Karpas-422 (cell line): ENCODE measurements at regions not wholly inside any gene's neighbourhood (a gene's known extent, or its start where the extent isn't known, plus 50 kb on each side); places are given as distances from the start of the nearest gene placed in this dataset.

Experiments
- DNase-seq: peaks from one replicate; pipeline ENCODE4 v3.0.0-alpha.2; 2015
- H2AFZ ChIP-seq: fragments of 200-600 bp; sonication (generic); 2 replicates; pipeline ENCODE4 v1.6.1; 2014; ENCODE audit warnings: antibody characterized with exemption, low read length, mixed read lengths
- H3K27ac ChIP-seq: fragments of 200-600 bp; sonication (generic); 2 replicates; pipeline ENCODE4 v1.5.1; 2014; ENCODE audit warnings: mild to moderate bottlenecking, low read length, moderate library complexity
- H3K27me3 ChIP-seq: fragments of 200-600 bp; sonication (generic); 2 replicates; pipeline ENCODE4 v1.6.1; 2014; ENCODE audit warnings: low read length, mixed read lengths
- H3K36me3 ChIP-seq: fragments of 200-600 bp; sonication (generic); 2 replicates; pipeline ENCODE4 v1.6.1; 2014; ENCODE audit warnings: low read length, mixed read lengths; ENCODE audit not compliant: insufficient read depth
- H3K4me1 ChIP-seq: fragments of 200-600 bp; sonication (generic); 2 replicates; pipeline ENCODE4 v1.6.1; 2014; ENCODE audit warnings: mild to moderate bottlenecking, low read length, mixed read lengths
- H3K4me2 ChIP-seq: fragments of 200-600 bp; sonication (generic); 2 replicates; pipeline ENCODE4 v1.6.1; 2014; ENCODE audit warnings: low read length, low read depth, mild to moderate bottlenecking; ENCODE audit not compliant: poor library complexity, severe bottlenecking
- H3K4me3 ChIP-seq: fragments of 200-600 bp; sonication (generic); 2 replicates; pipeline ENCODE4 v1.5.1; 2014; ENCODE audit warnings: mild to moderate bottlenecking, antibody characterized with exemption, low read length, mixed read lengths
- H3K79me2 ChIP-seq: fragments of 200-600 bp; sonication (generic); 2 replicates; pipeline ENCODE4 v1.6.1; 2014; ENCODE audit warnings: mild to moderate bottlenecking, low read length, mixed read lengths
- H3K9ac ChIP-seq: fragments of 200-600 bp; sonication (generic); 2 replicates; pipeline ENCODE4 v1.6.0; 2014; ENCODE audit warnings: low read length
- H3K9me2 ChIP-seq: fragments of 200-600 bp; sonication (generic), shearing (Covaris generic); replicated peaks from 2 replicates; pipeline ENCODE4 v1.6.0; 2014; ENCODE audit warnings: mild to moderate bottlenecking, low read length, moderate library complexity; ENCODE audit not compliant: insufficient read depth
- H3K9me3 ChIP-seq: fragments of 300-700, 200-600 bp; sonication (generic); 2 replicates; pipeline ENCODE4 v1.6.1; 2014; ENCODE audit warnings: low read length, mixed read lengths
- H4K20me1 ChIP-seq: fragments of 200-600 bp; sonication (generic); 2 replicates; pipeline ENCODE4 v1.6.1; 2014; ENCODE audit warnings: mild to moderate bottlenecking, antibody characterized with exemption, low read length, low read depth; ENCODE audit not compliant: insufficient read depth

DNA sequence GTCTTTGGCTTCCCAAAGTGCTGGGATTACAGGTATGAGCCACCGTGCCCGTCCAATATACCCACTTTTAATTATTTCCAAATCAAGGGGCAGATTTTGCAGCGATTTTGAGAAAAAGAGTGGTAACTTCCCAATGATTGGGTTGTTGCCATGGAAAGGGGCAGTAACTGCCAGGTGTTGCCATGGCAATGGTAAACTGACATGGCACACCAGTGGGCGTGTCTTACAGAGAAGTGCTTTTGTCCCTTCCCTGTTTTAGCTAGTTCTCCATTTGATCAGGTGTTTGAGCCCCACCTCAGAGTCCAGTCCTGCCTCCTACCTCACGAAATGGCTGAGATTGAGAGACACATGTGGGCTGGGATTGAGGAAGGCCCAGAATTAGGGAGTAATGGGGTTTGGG is 86.3 kb upstream of the IER5L start:
- Histone ChIP-seq H3K36me3 (no peaks in the 10 kb centered on the region), H3K9me3 (no peaks in the 10 kb centered on the region), H3K27ac (no peak overlapping the region), H3K9ac (no peak overlapping the region), H3K4me1 (no peaks in the 10 kb centered on the region), H2AFZ (no peak overlapping the region), H3K4me3 (no peak overlapping the region), H3K27me3 (no peaks in the 10 kb centered on the region), H3K4me2 (no peak overlapping the region), H3K9me2 (no peaks in the 10 kb centered on the region), H4K20me1 (no peaks in the 10 kb centered on the region), H3K79me2 (no peaks in the 10 kb centered on the region)
- DNase-seq, result no peak

DNA sequence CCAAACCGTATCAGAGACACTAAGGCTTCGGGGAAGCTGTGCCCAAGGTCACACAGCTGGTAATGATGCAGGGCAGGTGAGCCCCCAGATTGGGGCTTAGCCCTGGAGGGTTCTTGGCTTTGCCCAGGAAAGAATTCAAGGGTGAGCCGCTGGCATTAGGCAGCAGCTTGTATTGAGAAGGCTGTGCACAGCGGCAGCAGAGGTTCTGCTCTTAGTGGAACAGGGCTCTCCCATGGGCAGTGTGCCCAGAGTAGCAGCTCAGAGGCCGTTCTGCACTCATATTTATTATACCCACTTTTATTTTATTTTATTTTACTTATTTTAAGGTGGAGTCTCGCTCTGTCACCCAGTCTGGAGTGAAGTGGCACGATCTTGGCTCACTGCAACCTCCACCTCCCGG is 85.8 kb upstream of the IER5L start:
- no peak overlapping the region for H3K4me3 ChIP-seq
- H2AFZ ChIP-seq, result no peak overlapping the region
- no peak overlapping the region for H3K9ac ChIP-seq
- H3K4me1 ChIP-seq, result no peaks in the 10 kb centered on the region
- H3K36me3 ChIP-seq, result no peaks in the 10 kb centered on the region
- no peaks in the 10 kb centered on the region for H3K9me2 ChIP-seq
- H3K4me2 ChIP-seq, result no peak overlapping the region
- no peaks in the 10 kb centered on the region for H3K27me3 ChIP-seq
- no peak for DNase-seq
- H3K27ac ChIP-seq, result no peak overlapping the region
- no peaks in the 10 kb centered on the region for H3K9me3 ChIP-seq
- H4K20me1 ChIP-seq, result no peaks in the 10 kb centered on the region
- H3K79me2 ChIP-seq, result no peaks in the 10 kb centered on the region

DNA sequence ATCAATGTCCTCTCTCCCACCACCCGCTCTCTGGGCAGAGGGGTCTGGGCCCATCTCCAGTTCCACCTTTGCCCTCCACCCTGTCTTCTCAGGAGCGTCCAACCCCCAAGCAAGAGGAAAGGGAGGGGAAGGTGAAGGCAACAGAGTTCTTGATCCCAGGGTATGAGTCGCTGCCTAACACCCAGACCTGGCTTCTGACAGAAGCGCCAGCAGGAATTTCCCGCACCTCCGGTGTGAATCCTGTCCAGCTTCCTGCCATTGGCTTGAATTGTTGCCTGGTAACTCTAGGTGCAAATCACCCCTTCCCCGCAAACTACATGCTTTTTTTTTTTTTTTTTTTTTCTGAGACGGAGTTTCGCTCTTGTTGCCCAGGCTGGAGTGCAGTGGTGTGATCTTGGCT is 84.2 kb upstream of the IER5L start:
- DNase-seq, result no peak
- no peak overlapping the region for H2AFZ ChIP-seq

DNA sequence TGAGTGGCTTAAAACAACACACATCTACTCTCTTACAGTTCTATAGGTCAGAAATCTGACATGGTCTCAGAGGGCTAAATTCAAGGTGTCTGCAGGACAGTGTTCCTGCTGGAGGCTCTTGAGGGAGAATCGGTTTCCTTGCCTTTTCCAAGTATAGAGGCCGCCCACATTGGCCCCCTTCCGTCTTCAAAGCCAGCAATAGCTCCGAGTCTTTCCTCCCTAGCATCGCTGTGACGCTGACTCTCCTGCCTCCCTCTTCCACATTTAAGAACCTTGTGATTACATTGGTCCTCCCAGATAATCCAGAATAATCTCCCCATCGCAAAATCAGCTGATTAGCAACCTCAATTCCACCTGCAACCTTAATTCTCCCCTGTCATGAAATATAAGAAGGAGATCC is 81.3 kb upstream of the IER5L start:
- Histone ChIP-seq H3K79me2 (no peaks in the 10 kb centered on the region), H2AFZ (no peak overlapping the region), H3K4me3 (no peak overlapping the region), H3K27me3 (no peaks in the 10 kb centered on the region), H3K9me2 (no peaks in the 10 kb centered on the region), H3K9ac (no peak overlapping the region), H4K20me1 (no peaks in the 10 kb centered on the region), H3K4me2 (no peak overlapping the region), H3K36me3 (no peaks in the 10 kb centered on the region), H3K4me1 (no peaks in the 10 kb centered on the region), H3K9me3 (no peaks in the 10 kb centered on the region), H3K27ac (no peak overlapping the region)
- no peak for DNase-seq

More for the DNA sequence above, 84.2 kb upstream of the IER5L start:
- no peak overlapping the region for H3K9ac ChIP-seq
- no peak overlapping the region for H3K4me2 ChIP-seq
- H3K79me2 ChIP-seq, result no peaks in the 10 kb centered on the region
- no peak overlapping the region for H3K27ac ChIP-seq
- no peaks in the 10 kb centered on the region for H3K9me3 ChIP-seq
- H4K20me1 ChIP-seq, result no peaks in the 10 kb centered on the region
- no peaks in the 10 kb centered on the region for H3K9me2 ChIP-seq
- no peaks in the 10 kb centered on the region for H3K36me3 ChIP-seq
- H3K4me1 ChIP-seq, result no peaks in the 10 kb centered on the region
- no peak overlapping the region for H3K4me3 ChIP-seq
- no peaks in the 10 kb centered on the region for H3K27me3 ChIP-seq

DNA sequence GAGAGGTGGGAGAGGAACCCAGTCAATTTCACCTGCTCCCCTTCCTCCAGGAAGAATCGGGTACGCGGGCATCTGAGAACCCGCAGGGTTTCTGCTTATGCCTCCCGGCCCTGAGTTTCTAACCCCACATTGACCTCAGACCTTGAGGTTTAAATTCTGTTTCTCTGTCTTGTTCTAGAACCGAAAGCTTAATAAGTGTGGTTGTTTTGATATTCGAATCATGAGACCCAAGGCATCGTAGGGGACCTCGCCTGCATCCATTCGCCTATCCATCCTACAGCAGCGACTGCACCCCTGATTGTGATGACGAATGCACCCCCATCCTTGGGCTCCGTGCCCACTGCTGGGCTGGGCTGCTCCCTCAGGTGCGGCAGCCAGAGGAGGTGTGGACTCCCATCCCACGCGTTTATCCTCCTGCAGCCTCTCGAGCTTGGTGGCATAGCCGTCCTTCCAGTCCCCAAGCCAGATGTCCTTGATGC is 80.8 kb upstream of the IER5L start:
- Histone ChIP-seq H3K79me2 (no peaks in the 10 kb centered on the region), H3K9me3 (no peaks in the 10 kb centered on the region), H4K20me1 (no peaks in the 10 kb centered on the region), H3K9ac (no peak overlapping the region), H2AFZ (no peak overlapping the region), H3K27me3 (no peaks in the 10 kb centered on the region), H3K9me2 (no peaks in the 10 kb centered on the region), H3K36me3 (no peaks in the 10 kb centered on the region), H3K4me2 (no peak overlapping the region), H3K4me1 (no peaks in the 10 kb centered on the region), H3K27ac (no peak overlapping the region), H3K4me3 (no peak overlapping the region)
- no peak for DNase-seq

DNA sequence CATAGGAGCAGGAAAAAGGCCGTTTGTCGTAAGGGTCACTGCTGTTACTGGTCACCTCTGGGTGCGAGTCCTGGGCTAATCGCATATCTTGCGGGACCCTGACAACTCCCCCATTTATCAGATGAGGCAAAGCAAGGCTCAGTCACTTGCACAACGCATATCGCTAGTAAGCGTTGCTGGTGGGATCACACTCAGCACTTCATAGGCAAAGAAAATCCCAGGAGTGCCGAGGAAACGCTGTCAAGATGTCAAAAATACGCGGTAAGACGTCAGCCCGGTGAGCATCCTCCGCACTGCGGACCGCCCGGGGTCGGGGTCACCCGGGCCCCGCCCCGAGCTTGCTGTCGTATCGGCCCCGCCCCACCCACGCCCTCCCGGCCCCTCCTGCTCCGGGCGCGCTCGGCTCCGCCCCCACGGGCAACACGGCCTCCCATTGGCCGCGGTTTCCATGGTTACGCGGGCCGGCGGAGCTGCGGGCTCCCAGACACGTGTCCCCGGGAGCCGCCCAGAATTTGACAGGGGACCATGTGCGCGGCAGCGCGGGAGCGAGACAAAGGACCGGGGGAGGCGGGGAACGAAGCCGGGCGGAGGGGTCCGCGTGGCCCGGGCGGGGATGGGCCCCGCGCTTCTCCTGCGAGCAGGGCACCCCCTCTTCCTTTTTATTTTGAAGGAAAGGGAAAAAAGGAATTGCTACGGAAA is 80.2 kb upstream of the IER5L start:
- Histone ChIP-seq H3K9me2 (no peaks in the 10 kb centered on the region), H3K27me3 (no peaks in the 10 kb centered on the region), H4K20me1 (no peaks in the 10 kb centered on the region), H3K9me3 (no peaks in the 10 kb centered on the region), H3K4me1 (no peaks in the 10 kb centered on the region), H2AFZ (no peak overlapping the region), H3K79me2 (no peaks in the 10 kb centered on the region), H3K4me2 (no peak overlapping the region), H3K9ac (no peak overlapping the region), H3K27ac (no peak overlapping the region), H3K4me3 (no peak overlapping the region), H3K36me3 (no peaks in the 10 kb centered on the region)
- DNase-seq, result no peak

DNA sequence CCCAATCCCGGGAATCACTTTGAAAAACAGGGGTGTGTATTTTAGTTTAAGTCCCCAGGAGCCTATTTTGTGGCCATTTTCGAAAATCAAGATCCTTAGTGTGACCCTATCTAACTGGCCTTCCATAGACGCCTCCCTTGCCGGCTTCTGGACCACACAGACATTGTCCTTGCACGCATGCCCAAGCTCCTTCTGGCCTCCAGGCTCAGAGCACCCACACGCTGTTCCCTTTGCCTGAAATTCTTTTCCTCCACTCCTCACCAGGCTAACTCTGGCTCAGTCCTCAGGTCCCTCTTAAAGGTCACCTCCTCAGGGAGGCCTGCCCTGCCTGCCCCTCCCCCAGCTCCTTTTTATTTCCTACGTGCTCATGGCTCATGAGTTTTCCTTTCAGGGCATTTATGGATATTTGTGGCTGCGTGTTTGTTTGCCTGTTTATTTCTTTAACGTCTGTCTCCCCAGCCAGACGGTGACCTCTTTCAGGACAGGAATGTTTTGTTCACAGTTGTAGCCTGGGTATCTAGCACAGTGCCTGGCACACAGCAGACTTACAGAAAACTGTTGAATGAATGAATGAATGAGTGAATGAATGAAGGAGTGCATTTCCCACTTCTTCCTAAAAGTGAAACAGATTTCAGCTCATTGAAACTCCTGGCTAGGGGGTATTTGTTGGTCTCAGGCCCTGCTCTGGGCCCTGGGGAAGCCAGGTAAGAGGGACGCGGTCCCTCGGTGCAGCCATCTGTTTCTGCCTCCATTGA is 79.1 kb upstream of the IER5L start:
- no peak for DNase-seq
- Histone ChIP-seq H3K36me3 (no peaks in the 10 kb centered on the region), H3K4me3 (no peak overlapping the region), H3K4me1 (no peaks in the 10 kb centered on the region), H3K27me3 (no peaks in the 10 kb centered on the region), H3K9me3 (no peaks in the 10 kb centered on the region), H3K4me2 (no peak overlapping the region), H4K20me1 (no peaks in the 10 kb centered on the region), H3K79me2 (no peaks in the 10 kb centered on the region), H3K9me2 (no peaks in the 10 kb centered on the region), H2AFZ (no peak overlapping the region), H3K27ac (no peak overlapping the region), H3K9ac (no peak overlapping the region)

DNA sequence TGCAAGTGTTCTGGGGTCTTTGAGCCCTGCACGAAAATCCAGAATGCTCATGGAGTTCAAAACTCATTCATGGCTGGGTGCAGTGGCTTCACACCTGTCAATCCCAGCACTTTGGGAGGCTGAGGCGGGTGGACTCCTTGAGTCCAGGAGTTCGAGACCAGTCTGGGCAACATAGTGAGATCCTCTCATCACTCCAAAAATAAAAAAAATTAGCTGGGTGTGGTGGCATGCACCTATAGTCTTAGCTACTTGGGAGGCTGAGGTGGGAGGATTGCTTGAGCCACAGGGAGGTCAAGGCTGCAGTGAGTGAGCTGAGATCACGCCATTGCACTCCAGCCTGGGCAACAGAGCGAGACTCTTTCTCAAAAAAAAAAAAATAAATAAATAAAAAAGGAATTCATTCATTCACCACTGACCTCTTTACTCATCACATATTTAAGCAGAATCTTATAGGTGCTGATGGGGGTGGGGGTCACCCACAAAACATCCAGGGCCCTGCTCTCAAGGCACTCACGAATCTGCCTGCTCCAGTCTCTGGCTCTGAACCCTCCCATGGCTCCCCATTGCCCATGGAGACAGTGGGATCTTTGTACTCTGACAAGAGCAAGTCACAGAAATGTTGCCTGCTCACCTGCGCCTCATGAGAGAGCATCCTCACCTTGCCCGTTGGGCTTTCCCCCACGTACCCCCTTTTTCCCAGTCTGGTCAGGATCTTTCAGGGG is 76.7 kb upstream of the IER5L start:
- H3K79me2 ChIP-seq, result no peaks in the 10 kb centered on the region
- no peaks in the 10 kb centered on the region for H3K9me2 ChIP-seq
- no peak overlapping the region for H3K4me3 ChIP-seq
- H3K9me3 ChIP-seq, result no peaks in the 10 kb centered on the region
- H3K27me3 ChIP-seq, result no peaks in the 10 kb centered on the region
- no peaks in the 10 kb centered on the region for H4K20me1 ChIP-seq
- no peak overlapping the region for H3K4me2 ChIP-seq
- H3K4me1 ChIP-seq, result no peaks in the 10 kb centered on the region
- no peaks in the 10 kb centered on the region for H3K36me3 ChIP-seq
- no peak overlapping the region for H3K27ac ChIP-seq
- no peak for DNase-seq
- no peak overlapping the region for H3K9ac ChIP-seq
- H2AFZ ChIP-seq, result no peak overlapping the region
